Suprapubic skin (tissue), 4 donors: ENCODE measurements at regions not wholly inside any gene's neighbourhood (a gene's known extent, or its start where the extent isn't known, plus 50 kb on each side); places are given as distances from the start of the nearest gene placed in this dataset.

Source experiments
- DNase-seq, 2 donors: peaks; one replicate each; pipeline ENCODE4 v3.0.0-alpha.2; 2019; ENCODE audit warnings: low spot score in 2 of 2
- H3K27ac ChIP-seq: fragments of 200-600 bp; sonication (generic); one replicate; pipeline ENCODE4 v1.5.1; 2019
- H3K27me3 ChIP-seq: fragments of 200-600 bp; sonication (generic); one replicate; pipeline ENCODE4 v1.5.1; 2019
- H3K36me3 ChIP-seq: fragments of 200-600 bp; sonication (generic); one replicate; pipeline ENCODE4 v1.5.1; 2019
- H3K4me1 ChIP-seq: fragments of 200-600 bp; sonication (generic); one replicate; pipeline ENCODE4 v1.5.1; 2019
- H3K4me3 ChIP-seq: fragments of 200-600 bp; sonication (generic); one replicate; pipeline ENCODE4 v1.5.1; 2019; ENCODE audit warnings: mild to moderate bottlenecking
- H3K9me3 ChIP-seq: fragments of 200-600 bp; sonication (generic); one replicate; pipeline ENCODE4 v1.5.1; 2019
- CTCF ChIP-seq, 2 donors: fragments of 200-600 bp in 1 of 2; fragments of 450-650 bp in 1 of 2; sonication (generic) in 1 of 2; IDR thresholded peaks; one replicate each; pipeline ENCODE4 v1.5.1; 2016 to 2019; ENCODE audit warnings: antibody characterized with exemption in 2 of 2, mild to moderate bottlenecking in 1 of 2, moderate library complexity in 1 of 2
- EP300 ChIP-seq: sonication (generic); formaldehyde crosslinking; IDR thresholded peaks from one replicate; pipeline ENCODE4 v1.6.1; 2017; ENCODE audit warnings: antibody characterized with exemption
- POLR2A ChIP-seq, 2 donors: fragments of 450-650 bp; IDR thresholded peaks; one replicate each; pipeline ENCODE4 v1.6.1; 2017; ENCODE audit warnings: antibody characterized with exemption in 2 of 2, mild to moderate bottlenecking in 2 of 2, moderate library complexity in 2 of 2
- POLR2AphosphoS5 ChIP-seq, 3 donors: sonication (generic); formaldehyde crosslinking; IDR thresholded peaks; one replicate each; pipeline ENCODE4 v1.6.1; 2017; ENCODE audit warnings: antibody characterized with exemption in 3 of 3
- WGBS: methylation state at CpG from one replicate; pipeline ENCODE4 v1.1.5; 2018; 5-methylcytosine and 5-hydroxymethylcytosine counted together

- WGBS = 90% methylated on average over 2 of the region's 2 CpGs
- DNase-seq = no peak
- Histone ChIP-seq H3K4me3 (no peak overlapping the region), H3K4me1 (no peaks in the 10 kb centered on the region), H3K27me3 (no peaks in the 10 kb centered on the region), H3K9me3 (no peaks in the 10 kb centered on the region), H3K27ac (no peak overlapping the region), H3K36me3 (no peaks in the 10 kb centered on the region)
- no peak for TF ChIP-seq EP300
- no peak for TF ChIP-seq CTCF (IDR thresholded peaks at IDR 0.05)
- TF ChIP-seq POLR2AphosphoS5 (IDR thresholded peaks at IDR 0.05) = no peak
- TF ChIP-seq POLR2A (IDR thresholded peaks at IDR 0.05) = no peak
Measured at GRCh38 chr1:81433676-81434075, 367.1 kb upstream of the ADGRL2 start.

GRCh38 chr1:81432654-81433109, 368.1 kb upstream of the ADGRL2 start:
- 75% methylated on average over 8 of the region's 8 CpGs for WGBS
- H3K4me3 ChIP-seq = no peak overlapping the region
- H3K36me3 ChIP-seq = no peaks in the 10 kb centered on the region
- H3K27ac ChIP-seq = no peak overlapping the region
- TF ChIP-seq EP300 (no peak), CTCF (IDR thresholded peaks at IDR 0.05) (no peak), POLR2A (IDR thresholded peaks at IDR 0.05) (no peak)
- H3K27me3 ChIP-seq = no peaks in the 10 kb centered on the region
- no peaks in the 10 kb centered on the region for H3K4me1 ChIP-seq
- no peaks in the 10 kb centered on the region for H3K9me3 ChIP-seq
- DNase-seq = no peak

GRCh38 chr1:81432059-81432458, 368.7 kb upstream of the ADGRL2 start:
- Histone ChIP-seq H3K4me3 (no peak overlapping the region), H3K27ac (no peak overlapping the region), H3K9me3 (no peaks in the 10 kb centered on the region), H3K36me3 (no peaks in the 10 kb centered on the region), H3K27me3 (no peaks in the 10 kb centered on the region), H3K4me1 (no peaks in the 10 kb centered on the region)
- DNase-seq = no peak
- 61% methylated on average over 4 of the region's 4 CpGs for WGBS
- TF ChIP-seq CTCF (IDR thresholded peaks at IDR 0.05) (no peak), POLR2AphosphoS5 (IDR thresholded peaks at IDR 0.05) (no peak), POLR2A (IDR thresholded peaks at IDR 0.05) (no peak), EP300 (no peak)

- 98% methylated on average over 2 of the region's 2 CpGs for WGBS
- TF ChIP-seq EP300 (no peak), POLR2A (IDR thresholded peaks at IDR 0.05) (no peak), CTCF (IDR thresholded peaks at IDR 0.05) (no peak), POLR2AphosphoS5 (IDR thresholded peaks at IDR 0.05) (no peak)
- no peaks in the 10 kb centered on the region for H3K36me3 ChIP-seq
- DNase-seq = no peak
- H3K27me3 ChIP-seq = no peaks in the 10 kb centered on the region
- H3K4me1 ChIP-seq = no peaks in the 10 kb centered on the region
- H3K9me3 ChIP-seq = no peaks in the 10 kb centered on the region
- H3K27ac ChIP-seq = no peak overlapping the region
- no peak overlapping the region for H3K4me3 ChIP-seq
Measured at GRCh38 chr1:81431624-81432000, 369.1 kb upstream of the ADGRL2 start.

GRCh38 chr1:81430955-81431623, 369.6 kb upstream of the ADGRL2 start:
- Histone ChIP-seq H3K4me3 (no peak overlapping the region), H3K36me3 (no peaks in the 10 kb centered on the region), H3K27ac (no peak overlapping the region), H3K9me3 (no peaks in the 10 kb centered on the region), H3K4me1 (no peaks in the 10 kb centered on the region), H3K27me3 (no peaks in the 10 kb centered on the region)
- DNase-seq = no peak
- WGBS = 60% methylated on average over 6 of the region's 6 CpGs
- TF ChIP-seq EP300 (no peak), POLR2A (IDR thresholded peaks at IDR 0.05) (no peak), CTCF (IDR thresholded peaks at IDR 0.05) (no peak), POLR2AphosphoS5 (IDR thresholded peaks at IDR 0.05) (no peak)
